Hematopoietic multipotent progenitor cell treated with erythropoietin and hydrocortisone succinate and interleukin-3 and kit ligand, for 4 days (in vitro differentiated cells): ENCODE measurements at regions not wholly inside any gene's neighbourhood (a gene's known extent, or its start where the extent isn't known, plus 50 kb on each side); places are given as distances from the start of the nearest gene placed in this dataset.
"Not testable (repeated sequence)": the region's sequence is repeated elsewhere in the genome, so short reads cannot be mapped to it uniquely, and the experiment has no call there.

Experiments used
- DNase-seq: peaks from one replicate; pipeline ENCODE4 v3.0.0-alpha.2; 2015

DNA sequence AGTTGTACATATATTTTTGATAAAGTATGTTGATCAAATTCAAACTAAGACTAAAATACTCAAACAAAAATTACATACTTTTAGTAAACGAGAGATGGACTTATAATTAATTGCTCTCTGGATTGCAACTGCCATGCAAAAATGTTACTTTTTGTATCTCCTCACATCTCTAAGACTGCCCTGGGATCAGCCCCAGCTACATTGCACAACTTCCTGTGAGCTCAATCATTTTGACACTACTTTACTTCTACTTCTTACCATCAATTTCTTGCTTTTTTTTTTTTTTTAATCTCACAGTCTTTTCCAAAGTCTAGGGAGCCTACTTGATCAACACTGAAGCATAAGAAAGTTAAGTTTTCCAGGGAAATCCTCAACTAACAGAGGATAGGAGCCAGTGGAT is 506.0 kb upstream of the CDH10 start:
- DNase-seq, result peak; percentile 70

DNA sequence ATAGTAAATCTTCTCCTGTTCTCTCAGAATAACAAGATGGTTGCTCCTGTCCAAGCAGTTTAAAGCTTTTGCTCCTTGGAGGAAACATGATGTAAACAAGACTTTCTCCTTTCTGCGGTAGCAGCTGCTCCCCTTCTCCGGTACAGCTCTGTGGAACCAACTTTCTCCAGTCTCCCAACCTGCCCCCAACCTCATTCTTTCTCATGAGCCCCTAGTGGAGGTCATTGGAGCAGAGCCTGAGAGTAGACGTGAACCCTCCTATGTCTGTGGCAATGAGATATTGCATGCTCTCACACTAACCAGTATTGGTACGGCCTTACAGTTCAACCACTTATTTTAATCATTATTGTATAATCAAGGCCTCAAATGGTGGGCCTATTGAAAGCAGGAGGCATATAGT is 483.8 kb upstream of the CDH10 start:
- no peak for DNase-seq

DNA sequence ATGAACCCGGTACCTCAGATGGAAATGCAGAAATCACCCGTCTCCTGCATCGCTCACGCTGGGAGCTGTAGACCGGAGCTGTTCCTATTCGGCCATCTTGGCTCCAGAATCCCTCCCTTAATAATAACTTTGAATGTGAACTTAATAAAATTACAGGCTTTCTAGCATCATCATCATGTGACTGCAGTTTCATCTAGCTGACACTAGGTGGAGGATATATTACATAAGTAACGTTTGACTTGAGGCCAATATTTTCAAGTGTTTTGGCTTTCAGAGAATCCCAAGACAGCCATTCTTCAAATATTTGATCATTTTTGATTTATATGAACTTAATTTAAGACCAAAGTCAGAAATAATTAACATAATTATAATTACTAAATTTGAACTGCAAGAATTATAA is 474.9 kb upstream of the CDH10 start:
- DNase-seq, result peak; percentile 74

DNA sequence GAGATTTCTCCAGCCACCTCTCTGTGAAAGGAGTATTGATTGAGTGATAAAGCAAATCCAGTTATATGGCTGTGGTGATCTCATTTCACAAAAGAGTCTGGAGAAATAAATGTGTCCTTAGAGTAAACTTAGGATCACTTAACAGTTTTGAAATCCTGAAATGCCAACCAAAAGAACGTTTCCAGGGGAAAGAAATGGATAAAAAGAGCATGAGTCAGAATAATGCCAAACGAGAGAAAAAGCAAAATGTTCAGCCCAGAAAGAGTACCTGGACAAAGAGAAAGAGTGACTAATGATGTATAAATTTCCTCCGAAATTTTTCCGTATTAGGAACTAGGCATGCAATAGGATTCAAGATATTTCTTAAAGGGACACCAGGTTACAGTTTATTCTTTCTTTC is 463.1 kb upstream of the CDH10 start:
- DNase-seq, result no peak

DNA sequence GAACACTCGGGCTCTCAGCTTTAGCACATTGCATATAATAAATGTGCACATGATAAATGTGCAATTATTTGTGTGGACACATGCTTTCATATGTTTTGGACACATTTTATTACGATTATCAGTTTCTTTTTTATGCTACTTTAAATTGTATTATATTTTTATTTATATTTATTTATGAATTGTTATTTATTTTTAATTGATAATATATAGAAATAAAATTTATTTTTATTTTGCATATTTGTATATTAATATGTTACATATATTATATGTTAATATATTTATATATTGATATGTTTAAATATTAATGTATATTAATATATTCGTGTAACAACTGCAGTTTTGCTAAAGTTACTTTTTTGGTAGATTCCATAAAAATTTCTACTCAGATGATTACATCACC is 454.8 kb upstream of the CDH10 start:
- DNase-seq, result no peak

DNA sequence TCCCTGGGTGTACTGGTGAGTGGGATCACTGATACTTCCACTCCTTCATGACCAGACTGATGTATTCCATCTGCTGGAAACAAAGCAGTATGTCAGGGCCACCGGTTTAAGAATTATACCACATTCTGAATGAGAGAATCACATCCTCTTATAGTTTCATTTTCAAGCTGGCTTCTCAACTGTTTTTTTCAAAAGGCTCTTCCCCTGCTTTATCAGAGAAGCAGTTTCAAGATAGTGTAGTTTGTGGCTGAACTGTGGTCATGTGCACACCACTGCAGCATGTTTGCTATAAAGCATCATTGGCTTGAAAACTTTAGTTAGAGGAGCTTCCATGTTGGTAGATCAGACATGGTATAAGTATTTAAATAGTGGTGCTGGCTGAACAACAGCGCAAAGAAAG is 450.5 kb upstream of the CDH10 start:
- DNase-seq, result peak; percentile 9

DNA sequence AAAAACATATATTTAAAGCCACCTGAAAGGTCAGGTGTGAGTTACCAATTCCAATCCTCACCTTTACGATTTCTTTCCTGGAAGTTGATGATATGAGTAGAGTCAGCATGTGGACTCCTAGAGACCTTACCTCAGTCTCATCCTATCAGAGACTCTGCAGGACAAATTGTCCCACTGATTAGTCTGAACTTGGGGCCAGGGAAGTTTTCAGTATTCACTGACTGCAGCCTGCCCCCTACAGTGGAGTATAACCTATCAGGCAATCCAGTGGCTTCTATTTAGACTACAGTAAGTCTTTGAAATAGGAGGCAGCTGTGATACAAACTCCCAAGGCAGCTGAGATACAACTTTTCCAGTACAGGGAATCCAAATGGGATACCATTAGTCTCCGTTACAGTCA is 449.4 kb upstream of the CDH10 start:
- DNase-seq, result no peak

DNA sequence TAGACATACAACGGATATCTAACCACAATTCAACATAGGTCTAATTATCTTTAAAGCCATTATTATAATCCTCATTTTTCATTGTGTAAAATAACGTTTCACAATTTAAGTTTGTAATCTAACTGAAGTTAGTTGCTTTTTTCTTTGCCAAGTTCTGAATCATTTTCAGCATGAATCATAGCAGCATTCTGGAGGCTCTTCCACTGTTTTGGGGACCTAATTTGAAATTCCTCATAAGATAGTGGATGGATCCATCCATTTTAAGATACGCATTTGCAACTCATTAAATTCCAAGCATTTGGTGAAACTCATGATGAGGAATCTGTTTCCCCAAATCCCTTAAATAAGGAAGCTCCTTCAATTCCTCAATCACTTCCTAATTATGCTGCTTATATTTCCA is 447.1 kb upstream of the CDH10 start:
- DNase-seq, result no peak

DNA sequence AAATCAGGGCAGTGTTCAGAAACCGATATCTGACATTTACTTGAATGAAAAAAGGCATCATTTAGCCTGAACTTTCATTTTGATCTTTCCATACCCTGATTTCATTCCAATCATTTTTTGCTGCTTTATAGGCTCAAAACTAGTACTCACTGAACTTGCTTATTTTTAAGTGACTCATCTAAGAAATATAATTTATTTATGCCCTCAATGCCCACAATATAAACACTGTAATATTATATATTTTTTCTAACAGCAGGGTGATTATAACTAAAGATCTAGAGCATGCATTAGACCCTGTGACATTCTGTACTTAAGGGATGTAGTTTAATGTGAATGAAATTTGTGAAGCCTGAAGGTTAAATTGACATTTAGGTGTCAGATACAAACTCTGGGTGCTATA is 446.1 kb upstream of the CDH10 start:
- DNase-seq, result no peak

DNA sequence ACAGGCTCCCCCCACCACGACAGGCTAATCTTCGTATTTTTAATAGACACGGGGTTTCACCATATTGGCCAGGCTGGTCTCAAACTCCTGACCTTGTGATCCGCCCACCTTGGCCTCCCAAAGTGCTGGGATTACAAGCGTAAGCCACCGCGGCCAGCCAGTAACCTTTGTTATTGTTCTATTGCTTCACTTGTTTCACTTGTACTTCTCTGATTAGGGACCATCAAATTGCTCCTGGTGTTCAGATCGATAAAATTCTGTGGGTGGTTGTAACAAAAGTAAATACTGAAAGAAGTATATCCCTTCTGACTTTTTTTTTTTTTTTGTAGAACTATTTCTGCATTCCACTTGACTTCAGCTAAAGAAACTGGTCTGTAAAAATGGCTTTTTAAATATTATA is 445.5 kb upstream of the CDH10 start:
- DNase-seq, result no peak

DNA sequence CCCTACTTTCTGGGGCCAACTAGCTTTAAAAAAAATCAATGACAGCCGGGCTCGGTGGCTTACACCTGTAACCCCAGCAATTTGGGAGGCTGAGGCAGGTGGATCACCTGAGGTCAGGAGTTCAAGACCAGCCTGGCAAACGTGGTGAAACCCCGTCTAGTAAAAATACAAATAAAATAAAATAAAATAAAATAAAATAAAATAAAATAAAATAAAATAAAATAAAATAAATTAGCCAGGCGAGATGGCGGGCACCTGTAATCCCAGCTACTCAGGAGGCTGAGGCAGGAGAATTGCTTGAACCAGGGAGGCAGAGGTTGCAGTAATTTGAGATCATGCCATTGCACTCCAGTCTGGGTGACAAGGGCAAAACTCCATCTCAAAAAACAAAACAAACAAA is 443.9 kb upstream of the CDH10 start:
- not testable (repeated sequence) for DNase-seq

DNA sequence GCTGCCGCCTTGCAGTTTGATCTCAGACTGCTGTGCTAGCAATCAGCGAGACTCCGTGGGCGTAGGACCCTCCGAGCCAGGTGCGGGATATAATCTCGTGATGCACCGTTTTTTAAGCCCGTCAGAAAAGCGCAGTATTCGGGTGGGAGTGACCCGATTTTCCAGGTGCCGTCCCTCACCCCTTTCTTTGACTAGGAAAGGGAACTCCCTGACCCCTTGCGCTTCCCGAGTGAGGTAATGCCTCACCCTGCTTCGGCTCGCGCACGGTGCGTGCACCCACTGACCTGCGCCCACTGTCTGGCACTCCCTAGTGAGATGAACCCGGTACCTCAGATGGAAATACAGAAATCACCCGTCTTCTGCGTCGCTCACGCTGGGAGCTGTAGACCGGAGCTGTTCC is 438.5 kb upstream of the CDH10 start:
- DNase-seq, result not testable (repeated sequence)

DNA sequence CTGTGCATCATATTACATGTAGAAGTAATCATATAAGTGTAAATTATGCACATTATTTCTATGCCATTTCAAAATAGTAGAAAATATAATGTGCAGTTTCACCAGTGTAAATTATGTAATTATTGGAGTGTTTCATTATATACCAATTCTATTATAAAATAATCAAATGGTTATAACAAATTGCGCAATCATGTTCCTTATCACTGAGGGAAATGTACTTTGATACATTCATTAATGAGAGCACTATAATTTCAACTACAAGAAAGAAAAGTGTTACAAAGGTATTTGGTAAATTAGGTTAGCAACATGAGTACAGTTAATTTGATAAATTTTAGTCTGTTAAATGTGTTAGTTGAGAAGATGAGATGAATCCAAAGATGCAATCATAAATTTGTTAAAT is 421.5 kb upstream of the CDH10 start:
- DNase-seq, result no peak

DNA sequence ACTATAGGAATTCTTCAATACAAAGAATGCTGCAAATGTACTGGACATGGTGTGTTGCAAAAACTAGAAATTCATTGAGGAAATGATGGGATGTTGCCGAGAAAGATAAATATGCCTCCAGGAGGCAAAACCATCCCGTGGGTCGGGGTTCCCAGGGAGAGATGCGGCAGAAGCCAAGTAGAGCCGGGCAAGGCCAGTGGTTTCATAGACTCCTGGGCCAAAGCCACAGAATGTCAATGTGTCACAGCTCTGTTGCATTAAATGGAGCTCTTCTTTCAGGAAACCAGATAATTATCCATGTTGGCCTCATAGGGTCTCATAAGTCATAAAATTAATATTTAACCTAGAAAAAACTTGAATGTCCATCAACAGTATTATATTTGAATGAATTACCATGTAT is 419.5 kb upstream of the CDH10 start:
- no peak for DNase-seq

DNA sequence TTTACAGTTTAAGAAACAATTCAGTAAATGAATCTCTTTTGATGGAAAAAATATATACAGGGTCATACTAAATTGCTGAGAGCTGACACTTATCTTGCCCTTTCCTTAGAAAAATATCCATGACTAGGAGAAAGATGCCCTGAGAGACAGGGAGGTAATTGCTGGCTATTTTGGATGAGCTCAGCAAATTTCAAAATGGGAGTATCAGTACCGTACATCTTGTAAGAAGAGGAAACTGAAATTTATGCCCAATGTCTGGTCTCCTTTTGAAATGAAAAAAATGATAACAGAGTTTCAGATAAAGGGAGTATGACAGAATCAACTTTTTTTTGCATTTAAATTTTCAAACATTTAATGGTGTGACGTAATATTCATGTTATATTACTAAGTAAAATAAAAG is 415.8 kb upstream of the CDH10 start:
- no peak for DNase-seq

DNA sequence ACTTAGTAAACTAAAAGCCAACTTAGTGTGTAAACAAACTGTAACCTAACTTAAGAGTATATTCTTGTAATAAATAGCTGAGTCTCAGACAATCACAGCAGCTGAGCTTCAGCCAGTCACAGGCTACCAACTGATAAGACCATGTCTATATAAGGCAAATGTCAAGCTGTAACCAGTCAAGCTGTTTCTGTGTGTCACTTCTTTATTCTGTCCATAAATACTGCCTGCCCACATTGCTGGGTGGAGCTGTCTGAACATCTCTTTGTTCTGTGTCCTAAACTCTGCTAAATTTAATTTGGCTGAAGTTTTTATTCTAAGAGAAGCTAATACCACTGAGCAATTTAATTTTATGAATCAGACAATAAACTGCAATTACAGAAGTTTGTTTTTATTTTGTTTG is 412.1 kb upstream of the CDH10 start:
- no peak for DNase-seq

DNA sequence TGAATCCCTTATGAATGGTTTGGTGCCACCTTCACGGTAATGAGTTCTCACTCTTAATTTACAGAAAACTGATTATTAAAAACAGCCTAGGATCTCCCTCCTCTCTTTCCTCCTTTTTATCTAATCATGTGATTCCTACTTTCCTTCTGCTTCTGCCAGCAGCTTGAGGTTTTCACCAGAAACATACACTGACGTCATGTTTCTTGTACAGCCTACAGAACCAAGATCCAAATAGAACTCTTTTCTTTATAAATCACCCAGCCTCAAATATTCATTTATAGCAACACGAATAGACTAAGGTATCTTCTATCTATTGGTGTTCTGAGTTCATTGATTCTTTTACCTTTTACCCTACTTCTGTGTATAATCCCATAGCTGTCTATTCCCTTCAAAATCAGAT is 388.9 kb upstream of the CDH10 start:
- no peak for DNase-seq

DNA sequence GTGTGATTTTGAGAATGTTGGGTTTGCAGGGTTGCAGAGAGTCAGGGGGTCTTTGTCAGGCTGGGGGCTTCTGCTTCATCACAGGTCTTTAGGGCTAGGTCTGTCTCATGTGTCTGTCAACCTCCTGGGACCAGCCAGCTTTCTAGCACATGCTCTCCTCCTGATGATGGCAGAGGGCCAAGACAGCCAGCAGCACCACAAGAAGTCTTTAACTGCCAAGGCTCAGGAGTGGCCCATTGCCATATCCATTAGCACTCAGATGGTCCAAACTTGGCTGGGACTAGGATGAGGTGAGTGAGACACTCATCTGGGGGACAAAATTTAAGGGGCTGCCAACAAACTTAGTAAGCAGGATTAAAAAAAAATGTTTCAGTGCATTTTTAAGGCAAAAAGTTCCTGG is 384.2 kb upstream of the CDH10 start:
- DNase-seq, result peak; percentile 1

DNA sequence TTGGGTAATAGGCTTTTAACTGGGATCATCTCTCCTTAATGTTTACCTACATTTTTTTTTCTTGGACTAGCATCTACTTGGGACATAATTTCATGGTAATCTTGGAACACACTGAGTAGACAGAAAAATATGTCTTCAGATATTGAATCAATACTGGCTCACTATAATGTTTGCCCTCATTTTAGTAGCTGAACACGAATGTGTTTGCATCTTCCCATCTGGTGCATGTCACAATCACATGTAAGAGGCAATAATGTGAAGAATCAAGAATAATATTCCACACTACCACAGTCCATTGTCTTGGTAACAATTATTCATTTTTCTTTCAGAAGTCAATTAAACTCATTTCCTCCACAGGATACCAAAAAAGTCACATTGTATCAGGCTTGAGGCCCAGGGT is 382.7 kb upstream of the CDH10 start:
- DNase-seq, result no peak

DNA sequence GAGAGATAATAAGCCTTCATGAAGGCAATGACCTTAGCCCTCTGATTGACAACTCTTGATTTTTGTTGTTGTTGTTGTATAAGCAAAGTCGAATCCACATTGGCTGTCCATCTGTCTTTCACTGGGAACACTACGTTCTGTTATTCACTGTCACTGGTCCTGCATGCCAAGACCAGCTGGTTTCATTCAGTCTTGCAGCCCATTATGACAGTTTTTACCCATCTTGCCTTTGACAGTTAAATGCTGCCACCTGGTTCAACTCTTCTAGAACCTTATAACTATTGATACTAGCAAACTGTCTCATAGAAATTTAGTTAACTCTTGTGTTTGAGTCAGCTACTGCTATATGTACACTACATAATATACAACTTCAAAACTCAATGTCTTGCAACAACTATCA is 382.3 kb upstream of the CDH10 start:
- no peak for DNase-seq

DNA sequence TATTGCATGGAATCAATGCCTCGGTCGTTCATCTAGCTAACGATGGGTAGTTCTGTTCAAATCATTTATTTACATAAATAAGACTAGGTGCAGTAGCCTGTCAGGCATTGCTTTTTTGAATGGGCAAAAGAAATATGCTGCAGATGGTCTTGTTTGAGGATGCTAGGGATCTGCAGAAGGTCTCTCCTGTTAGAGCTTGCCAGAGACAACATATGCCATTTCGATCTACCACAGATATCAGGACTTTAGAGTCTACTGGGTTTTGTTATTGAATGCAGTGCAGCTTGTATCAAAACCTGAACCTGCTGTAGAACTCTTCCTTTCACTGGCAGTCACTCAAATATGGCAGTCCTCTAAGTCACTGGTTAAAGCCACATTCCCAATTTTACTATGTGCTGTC is 381.1 kb upstream of the CDH10 start:
- DNase-seq, result no peak

DNA sequence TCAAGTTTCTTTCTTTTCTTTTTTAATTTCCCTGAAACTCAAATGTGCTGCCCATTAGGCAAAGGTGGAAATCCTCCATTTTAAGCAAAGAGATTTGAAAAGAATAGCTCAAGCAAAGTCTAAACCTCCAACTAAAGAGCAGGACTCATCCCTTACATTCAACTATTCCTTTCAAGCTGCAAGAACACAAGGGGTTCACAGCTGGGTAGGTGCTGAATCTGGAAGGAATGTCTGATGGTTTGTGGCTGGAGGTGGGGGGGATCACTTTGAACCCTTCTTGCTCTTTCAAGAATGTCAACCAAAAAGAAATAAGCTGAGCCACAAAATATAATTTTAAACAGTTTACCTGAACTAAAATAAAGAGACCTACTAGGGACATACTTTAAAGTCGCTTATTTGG is 375.7 kb upstream of the CDH10 start:
- no peak for DNase-seq

DNA sequence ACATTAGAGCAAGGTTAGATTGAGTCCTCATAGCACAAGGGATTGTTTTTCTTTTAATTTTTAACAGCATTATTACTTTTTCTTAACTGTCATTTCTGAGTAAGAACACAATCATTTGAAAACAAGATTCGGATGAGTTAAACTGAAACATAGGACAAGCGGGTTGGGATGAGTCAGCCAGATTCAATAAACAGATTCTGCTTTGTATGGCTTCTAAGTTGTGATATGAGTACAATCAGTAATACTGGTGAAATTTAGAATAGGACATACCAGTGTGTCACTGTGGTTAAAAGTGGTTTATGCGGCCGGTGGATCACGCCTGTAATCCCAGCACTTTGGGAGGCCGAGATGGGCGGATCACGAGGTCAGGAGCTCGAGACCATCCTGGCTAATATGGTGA is 364.3 kb upstream of the CDH10 start:
- no peak for DNase-seq

DNA sequence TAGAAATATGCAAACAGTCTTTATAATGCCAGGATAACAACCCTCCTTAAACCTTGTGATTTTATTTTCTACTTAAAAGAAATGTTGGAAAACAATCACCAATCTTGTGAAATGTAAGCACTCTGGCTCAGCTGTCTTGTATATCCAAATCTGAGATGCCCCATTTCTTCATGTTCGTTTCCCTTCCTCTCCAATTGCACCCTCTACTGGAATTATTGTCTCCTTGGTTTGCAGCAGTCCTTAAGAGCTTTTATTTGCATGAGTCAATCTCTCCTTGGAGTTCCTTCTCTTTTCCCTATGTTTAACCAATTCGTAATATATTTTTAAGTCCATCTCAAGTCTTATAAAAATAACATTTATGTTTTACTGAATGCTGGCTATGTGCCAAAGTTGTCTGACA is 362.0 kb upstream of the CDH10 start:
- DNase-seq, result peak; percentile 46

DNA sequence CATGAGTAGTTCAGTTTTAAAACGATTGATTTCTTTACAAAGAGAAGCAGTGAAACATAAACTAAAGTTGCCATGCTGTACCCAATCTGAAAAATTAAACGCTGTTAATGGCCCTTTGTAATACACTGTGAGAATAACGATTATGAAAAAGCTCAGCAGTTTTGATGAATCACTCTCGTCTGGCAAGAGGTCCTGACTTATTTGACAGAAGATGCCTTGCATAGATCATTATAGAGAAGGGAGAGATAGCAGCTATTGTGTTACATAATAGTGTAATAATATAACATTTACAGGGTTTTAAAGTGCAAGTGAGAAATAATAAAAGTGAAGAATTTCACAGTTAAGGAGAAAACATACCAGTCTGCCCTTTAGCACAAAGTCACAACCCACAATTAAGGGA is 361.5 kb upstream of the CDH10 start:
- DNase-seq, result no peak

DNA sequence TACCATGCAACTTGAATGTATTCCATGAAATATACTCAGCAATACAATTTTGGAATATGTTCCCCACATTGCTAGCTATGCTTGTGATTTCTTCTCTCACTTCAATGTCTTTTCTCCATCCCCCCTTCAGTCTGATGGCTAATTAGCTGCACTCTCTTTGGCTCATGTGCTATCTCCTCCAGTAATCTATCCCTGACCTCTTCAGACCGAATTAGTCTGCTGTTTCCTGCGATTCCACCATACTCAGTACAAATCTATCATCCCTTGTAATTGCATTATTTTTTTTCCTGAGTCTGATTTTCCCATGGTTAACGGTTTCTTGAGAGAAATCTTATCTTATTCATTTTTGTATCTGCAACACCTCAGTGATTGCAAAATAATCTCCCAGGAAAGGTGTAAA is 360.7 kb upstream of the CDH10 start:
- DNase-seq, result no peak

DNA sequence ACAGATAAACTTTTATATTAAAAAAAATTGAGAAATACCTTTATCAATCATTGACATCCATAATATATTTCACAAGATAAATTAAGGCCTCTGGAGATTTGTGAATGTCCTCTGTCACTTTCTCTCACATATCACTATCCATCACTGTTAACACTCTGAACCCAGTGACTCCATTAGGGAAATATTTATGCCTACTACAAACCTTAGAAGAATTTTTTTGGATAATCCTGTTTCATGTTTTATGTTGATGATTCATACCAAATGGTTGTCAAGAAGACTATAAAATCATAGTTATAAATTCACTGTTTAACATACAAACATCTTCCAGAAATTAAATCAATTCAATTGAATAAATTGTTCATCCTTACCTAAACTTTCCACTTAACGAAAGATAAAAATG is 357.6 kb upstream of the CDH10 start:
- no peak for DNase-seq
